ENCODE measurements at regions not wholly inside any gene's neighbourhood (a gene's known extent, or its start where the extent isn't known, plus 50 kb on each side); places are given as distances from the start of the nearest gene placed in this dataset.

DNA sequence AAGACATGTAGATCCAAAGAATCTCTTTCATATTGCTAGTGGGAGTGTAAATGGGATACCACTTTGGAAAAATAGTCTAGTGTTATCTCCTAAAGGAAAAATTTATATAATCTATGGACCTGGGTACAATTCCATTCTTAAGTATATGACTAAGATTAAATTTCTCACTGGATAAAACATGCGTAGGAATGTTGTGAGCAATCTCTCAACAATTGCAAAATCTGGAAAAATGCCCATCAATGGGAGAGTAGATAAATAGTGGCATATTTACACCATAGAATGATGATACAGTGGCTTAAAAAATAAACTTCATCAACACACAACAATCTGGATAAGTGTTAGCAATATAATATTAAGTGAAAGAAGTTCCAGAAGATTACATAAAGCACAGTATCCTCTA is 469.5 kb downstream of the MAN2A1 start:
- no peak for DNase-seq

DNA sequence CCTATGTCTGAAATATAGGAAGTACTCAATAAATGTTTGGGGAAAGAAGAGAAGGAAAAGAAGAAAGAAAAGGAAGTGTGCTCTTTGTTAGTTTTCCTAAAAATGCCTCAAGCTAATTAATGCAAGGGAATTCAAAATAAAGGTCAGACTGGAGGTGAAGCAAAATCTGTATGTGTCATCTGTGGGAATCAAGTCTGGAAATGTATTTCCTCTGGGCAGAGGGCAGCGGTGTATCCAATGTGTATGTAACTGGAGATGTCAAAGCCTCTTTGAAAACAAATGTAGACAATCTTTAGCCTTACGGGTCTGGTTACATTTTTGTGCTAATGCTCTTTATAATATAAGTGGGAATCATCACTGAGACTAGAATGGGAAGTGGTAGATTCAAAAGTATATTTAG is 471.4 kb downstream of the MAN2A1 start:
- DNase-seq: peak in 1 of 2 experiments; percentile 28

DNA sequence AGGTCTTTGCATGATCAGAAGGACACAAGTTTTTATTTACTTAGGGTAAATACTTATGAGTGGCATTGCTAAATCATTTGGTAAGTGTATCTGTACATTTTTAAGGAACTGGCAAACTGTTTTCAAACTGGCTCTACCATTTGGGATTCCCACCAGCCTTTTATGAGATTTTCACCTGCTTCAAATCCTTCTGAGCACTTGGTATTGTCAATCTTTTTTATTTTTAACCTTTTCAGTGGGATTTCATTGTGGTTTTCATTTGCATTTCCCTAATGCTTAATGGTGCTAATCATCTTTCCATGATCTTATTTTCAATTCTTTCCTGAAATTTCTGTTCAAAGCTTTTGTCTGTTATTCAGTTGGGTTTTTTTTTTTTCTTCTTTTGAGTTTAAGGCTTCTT is 475.6 kb downstream of the MAN2A1 start:
- no peak for DNase-seq

DNA sequence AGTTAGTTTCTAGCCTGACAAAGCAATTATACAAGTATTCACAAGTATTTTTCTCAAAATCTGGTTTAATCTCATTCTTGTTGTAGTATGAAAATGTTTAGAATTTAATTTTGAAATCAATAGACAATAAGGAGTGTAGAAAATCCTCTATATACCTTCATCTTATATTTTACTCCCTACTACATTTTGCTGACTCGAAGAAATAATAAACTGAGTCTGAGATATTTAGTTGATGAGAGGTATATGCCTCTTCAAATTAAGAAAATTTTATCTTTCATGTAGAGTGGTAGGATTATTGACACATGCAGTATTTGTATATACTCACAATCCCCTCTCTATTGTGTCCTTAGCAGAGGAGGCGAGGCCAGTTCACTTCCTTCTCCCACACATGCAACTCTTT is 477.7 kb downstream of the MAN2A1 start:
- DNase-seq: no peak

DNA sequence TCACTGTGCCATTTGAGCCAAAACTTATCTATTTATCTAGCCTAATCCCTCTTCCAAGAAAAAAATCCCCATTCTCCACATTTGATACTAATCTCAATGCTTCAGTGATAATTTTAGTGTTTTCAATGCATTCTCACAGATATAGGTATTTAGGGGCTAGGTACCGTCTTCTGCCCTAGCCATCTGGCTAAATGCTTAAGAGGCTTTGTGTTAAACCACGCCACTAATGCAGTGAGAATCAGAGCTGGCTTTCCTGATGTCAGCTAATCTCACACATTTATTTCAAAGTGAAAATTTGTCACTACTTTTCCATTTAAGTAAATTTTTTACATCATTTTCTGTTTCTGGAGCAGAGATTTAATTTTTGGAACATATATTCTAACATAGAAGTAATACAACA is 479.7 kb downstream of the MAN2A1 start:
- DNase-seq: peak; percentile 85 to 91

DNA sequence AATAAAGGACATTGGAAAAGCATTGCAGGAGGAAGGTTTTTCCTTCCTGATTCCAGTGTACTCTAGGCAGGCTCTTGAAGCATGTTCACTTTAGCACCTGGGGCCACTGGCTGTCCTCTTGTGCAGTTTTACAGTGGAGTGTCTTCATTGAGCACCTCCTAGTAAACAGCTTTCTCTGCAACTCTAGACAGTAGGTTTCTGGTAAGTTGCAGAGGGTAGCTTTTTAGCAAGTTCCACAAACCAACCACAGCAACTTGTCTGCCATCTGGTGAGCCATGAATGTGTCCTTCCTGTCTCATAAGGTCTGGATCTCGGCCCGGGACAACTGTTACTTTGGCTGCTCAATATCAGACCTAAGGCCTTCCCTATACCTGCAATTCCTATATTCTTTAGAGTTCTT is 488.0 kb downstream of the MAN2A1 start:
- peak in 1 of 2 experiments; percentile 4 for DNase-seq

DNA sequence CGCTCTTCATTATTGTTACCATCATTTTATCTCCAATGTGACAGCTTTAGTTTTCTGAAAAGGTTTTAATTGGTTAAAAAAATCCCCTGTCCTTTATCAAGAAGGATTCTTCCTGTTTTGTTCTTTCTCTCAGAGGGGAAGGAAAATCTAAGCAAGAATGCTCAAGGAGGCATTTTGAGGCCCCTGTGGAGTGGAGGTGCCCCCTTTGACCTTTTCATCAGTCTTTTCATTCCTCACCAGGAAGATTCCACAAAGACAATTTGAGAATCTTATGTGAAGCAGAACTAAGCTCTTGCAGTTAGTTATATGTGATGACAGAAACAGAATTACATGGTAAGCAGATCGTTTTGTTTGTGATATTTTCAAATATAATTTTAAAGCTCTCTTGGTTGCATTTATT is 489.6 kb downstream of the MAN2A1 start:
- DNase-seq: no peak

DNA sequence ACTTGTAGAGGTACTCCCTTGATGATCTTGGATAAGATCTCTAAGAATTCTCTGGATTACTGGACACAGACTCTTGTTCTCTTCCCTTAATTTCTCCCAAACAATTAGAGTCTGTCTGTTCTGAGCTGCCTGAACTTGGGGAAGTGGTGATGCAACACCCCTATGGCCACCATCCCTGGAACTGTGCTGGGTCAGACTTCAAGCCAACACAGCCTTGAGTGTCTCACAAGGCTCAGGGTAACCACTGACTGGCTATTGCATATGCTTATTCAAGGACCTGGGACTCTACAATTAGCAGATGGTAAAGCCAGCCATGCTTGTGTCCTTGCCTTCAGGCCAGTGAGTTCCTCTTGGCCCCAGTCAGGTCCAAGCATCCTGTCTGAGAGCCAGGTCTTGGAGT is 504.5 kb downstream of the MAN2A1 start:
- DNase-seq: no peak

DNA sequence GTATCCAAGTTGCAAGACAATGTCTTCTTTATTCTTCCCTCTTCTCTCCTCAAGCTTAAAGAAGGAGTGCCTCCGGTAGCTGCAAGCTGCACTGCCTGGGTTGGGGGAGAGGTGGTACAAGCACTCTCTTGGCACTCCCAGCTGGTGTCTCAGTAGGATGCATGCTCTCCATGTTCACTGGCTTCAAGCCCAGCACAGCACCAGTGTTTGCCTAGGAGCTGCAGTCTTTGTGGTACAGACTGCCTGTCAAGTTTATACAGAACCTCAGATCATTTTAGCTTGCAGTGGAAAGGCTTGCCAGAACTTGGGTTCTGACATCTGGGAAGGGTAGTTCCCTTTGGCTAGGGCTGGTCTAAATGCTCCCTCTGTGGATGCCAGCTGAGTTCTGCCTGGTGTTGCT is 505.6 kb downstream of the MAN2A1 start:
- DNase-seq: peak in 1 of 2 experiments; percentile 5

DNA sequence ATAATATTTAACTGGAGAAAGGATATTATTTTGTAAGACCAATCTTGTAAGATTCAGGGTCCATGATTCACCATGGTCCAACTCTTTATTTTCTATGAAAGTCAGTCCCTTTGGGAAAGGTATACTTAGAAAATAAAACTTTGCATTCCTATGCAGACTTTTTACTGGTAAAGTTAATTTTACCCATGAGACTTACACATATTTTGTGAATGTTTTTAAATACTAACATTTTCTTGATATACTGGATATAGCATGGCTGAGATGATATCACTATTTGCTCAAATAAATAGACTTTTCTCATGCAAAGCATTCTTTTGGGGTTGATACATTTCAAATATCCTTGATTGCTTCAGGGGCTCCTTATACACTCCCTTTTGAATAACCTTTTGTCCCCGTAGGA is 512.1 kb downstream of the MAN2A1 start:
- no peak for DNase-seq

DNA sequence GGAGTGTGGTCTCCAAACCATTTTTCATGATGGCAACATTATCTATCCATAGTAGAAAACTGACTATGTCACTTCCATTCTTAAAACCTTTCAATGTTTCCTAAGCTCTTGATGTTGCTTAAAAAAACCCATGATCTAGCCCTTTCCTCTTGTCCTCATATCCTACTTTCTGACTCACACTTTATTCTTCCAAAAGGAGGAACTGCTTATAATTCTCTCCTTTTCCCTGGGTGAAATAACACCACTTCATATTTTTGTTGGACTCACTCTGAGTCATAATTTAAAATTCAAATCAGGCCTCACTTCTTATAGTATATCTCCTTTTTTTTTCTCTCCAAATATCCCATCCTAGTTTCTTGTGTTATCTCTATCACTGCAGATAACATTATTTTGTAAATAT is 513.9 kb downstream of the MAN2A1 start:
- DNase-seq: no peak

DNA sequence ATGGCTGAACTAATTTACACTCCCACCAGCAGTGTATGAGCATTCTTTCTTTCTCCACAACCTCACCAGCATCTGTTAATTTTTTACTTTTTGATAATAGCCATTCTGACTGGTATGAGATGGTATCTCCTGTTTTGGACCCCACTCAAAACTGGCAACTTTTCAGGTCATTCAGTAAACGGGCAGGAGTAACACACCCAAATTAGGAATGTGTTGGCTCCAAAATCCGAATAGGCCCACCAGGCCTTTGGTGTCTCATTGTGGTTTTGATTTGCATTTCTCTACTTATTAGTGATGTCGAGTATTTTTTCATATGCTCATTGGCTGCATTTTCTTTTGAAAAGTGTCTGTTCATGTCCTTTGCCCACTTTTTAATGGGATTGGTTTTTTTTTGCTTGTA is 517.1 kb downstream of the TMEM232 start:
- no peak for DNase-seq

DNA sequence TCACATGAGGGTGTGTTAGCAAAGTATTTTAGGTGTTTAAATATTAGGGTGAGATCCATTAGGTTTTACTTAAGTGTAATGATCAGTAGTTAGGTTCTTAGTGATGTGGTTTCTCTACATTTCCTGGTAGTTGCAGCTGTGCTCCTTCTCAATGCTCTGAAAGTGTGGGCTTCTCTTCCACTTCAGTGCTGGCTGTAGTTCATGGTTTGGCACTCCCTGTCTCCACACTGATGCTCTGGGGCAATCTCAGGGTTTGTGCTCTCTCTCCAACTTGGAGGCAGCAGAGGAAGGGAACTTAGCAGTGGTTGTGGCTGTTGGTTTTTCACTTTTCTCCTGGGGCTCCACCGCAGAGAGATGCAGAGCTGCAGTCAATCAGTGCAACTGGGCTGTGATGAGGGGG is 507.5 kb downstream of the TMEM232 start:
- DNase-seq: no peak

DNA sequence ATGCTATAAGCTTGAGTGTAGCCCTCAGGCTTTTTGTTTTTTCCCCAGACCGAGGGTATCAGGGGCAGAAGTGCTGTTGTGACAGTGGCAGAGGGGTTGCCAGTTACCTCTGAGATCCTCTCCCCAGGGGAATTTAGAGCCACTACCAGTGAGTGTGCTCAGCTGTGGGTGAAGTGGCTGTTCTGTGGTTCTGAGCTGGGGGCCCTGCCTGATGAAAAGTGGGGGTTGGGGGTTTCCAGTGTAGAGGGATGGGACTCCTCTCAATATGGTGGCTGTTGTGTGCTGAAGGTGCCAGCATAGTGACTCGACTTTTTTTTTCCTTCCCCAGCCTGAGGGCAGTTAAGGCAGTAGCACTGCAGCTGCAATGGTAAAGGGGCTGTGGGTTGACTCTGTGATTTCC is 506.7 kb downstream of the TMEM232 start:
- no peak for DNase-seq

DNA sequence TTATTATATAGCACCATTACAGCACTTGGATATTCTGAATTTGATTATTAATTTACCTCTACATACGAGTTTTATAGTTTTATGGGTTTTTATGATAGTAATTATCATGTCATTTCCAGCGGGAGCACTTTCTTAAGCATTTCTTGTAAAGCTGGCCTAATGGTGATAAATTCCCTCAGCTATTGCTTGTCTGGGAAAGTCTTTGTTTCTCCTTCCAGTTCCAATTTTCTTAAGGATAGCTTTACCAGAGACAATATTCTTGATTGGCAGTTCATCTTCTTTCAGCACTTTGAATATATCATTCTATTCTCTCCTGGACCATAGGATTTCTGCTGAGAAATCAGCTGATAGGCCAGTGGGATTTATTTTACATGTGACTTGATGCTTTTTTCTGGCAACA is 505.4 kb downstream of the TMEM232 start:
- DNase-seq: no peak

DNA sequence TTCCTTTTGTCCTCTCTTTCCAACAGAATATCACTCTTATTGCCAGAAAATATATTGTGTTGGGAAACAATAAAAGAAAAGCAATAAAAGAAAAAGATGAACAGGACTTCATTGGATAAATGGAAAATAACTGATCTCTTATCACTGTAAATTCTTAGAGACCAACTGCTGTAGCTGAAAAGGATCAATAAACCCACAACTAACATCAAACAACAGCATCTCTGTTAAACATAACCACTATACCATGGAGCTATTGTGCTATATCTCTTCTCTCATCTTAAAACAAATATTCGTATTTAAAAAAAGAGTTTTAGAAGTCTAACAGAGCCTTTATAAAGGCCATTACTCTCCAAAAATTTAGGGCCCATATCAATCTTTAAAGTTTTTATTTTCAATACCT is 502.4 kb downstream of the TMEM232 start:
- DNase-seq: no peak

DNA sequence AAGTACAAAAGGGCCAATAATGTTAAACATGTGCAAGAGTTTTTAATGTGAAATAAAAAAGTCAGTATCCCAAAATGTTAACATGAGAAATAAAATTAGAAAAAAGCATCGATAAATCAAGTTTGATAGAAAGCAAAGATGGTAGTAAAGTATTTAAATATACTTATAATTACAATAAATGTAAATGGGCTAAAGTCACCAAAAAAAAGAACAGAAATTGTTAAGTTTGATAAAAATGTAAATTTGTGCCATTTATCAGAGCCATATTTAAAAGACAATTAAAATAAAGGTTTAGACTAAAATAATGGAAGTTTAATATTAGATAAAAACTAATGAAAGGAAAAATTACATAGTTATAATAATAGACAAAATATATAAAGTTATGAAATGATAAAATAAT is 500.5 kb downstream of the TMEM232 start:
- no peak for DNase-seq

DNA sequence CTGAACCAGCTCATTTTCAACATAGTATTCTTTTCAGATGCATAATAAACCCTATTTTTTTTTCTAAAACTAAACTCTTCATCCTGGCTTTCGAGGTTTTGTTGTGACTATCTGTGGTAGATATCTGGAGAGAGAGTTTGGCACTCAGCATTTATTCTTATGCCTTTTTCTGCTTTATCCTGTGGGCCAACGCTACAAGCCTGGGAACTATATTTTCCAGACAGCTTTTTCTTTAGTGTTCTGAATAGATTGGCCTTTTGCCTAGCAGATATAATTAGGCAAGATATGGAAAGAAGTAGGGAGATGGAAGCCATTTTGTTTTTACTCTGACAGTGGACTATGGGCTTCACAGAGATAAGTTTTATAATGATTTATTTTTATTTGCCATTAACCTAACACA is 486.7 kb downstream of the TMEM232 start:
- DNase-seq: no peak

DNA sequence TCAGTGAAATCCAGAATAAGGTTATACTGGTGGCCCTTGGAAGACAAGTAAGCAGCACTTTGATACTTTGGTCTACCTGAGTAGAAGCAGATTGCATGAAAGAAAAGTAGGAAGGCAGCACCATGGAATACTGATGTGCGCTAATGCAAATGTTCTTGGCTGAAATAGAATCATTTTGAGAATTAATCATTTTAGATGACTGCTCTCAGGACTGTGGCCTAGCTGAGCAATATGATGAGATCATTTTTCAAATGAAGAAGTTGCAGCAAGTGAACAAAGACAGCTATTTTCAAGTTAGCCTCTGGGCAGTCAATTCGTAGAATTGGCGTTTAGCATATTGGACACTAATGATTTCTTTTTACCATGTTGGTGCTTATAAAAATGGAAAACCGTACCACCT is 483.5 kb downstream of the TMEM232 start:
- no peak for DNase-seq

DNA sequence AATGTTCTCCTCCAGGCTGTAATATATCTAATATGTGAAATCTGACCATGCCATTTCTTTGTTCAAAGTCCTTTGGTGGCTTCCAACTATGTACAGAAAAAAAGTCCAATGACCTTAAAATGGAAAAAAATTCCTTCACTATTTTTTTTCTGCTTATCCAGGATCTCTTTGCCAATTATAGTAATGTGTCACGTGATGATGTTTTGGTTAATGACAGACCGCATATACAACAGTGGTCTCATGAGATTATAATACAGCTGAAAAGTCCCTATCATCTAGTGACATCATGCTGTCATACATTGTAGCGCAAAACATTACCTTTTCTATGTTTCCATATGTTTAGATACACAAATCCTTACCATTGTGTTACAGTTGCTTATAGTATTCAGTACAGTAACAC is 477.6 kb downstream of the TMEM232 start:
- DNase-seq: no peak

DNA sequence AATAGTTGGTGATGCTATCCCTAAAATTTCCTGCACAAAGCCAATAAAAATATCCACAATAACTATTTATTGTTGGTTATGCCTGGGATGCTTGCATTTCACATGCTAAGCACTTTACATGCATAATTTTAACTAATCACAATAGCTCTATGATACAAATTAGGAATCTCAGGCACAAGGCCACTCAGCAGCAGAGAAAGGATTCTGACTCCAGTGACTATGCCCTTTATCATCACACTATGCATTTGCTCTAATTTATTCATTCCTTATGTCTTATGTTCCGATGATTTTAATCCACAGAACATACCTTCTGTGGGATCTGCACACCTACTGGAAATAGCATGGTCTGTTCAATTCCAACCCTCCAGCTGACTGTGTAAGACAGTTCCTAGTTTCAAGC is 476.1 kb downstream of the TMEM232 start:
- DNase-seq: no peak

DNA sequence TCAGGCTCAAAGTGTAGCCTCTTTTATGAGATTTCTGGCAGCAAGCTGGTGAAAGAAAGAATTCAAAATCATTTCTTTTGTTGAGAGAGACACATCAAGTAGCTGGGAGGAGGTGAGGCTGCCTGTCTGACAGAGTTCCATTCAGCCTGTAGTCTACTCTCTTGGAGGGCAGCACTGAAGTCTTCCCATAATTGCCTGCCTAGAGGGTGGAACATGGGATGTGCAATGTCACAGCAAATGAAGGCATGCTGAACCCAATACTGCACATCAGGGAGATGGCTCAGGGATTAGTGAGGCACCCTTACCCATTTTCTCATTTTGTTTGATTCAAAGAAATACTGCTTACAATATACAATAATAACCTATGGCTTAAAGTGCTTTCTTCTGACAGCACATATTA is 475.7 kb downstream of the TMEM232 start:
- DNase-seq: no peak

DNA sequence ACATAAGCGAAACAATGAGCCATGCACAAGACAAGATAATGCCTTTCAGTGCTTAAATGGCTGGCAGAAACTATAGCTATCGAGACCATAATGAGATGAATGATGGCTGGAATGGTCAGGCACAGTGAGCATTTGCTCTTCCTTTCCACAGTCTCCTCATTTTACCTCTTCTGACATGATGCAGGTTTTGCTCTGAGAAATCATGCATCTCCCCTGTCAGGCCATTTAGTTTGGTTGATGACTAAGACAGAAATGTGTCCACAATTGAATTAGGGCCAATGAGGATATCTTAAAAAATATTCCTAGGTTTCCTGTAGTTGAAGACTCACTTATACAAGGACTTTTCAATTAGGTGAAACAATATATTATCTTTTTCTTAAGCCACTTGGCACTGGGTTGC is 475.1 kb downstream of the TMEM232 start:
- DNase-seq: no peak

DNA sequence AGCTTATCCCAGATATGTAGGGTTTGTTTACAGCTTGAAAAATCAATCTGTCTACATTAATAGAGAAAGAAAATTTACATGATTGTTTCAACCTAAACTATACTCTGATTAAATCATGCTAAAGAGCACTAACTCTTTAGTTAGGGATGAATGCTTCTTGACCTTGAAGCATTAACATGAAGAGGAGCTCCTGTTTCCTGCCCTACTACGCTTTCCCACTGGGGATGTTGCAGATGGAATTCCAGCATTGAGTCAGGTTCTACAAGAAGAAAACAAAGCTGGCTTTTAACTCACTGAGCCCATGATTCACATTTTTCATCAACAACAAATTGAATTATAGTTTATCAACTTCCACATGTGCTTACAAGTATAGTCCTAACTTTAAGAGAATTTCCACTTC is 471.3 kb downstream of the TMEM232 start:
- no peak for DNase-seq

DNA sequence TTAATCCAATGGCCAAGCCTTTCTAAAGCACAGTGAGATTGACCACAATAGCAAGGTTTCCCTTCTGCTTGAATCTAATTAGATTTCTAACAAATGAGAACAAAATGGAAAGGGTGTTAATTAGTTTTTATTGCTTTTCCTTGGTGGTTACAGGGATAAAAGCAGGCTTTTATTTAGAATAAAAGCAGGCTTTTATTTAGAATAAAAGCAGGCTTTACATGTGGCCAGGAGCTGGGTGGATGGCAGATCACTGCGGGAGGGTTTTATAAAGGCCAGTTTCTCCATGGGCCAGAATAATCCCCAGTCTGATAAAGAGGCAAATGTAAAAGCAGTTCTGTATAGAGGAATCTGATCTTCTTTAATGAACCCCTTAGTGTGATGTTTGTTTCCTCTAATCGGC is 470.2 kb downstream of the TMEM232 start:
- no peak for DNase-seq

DNA sequence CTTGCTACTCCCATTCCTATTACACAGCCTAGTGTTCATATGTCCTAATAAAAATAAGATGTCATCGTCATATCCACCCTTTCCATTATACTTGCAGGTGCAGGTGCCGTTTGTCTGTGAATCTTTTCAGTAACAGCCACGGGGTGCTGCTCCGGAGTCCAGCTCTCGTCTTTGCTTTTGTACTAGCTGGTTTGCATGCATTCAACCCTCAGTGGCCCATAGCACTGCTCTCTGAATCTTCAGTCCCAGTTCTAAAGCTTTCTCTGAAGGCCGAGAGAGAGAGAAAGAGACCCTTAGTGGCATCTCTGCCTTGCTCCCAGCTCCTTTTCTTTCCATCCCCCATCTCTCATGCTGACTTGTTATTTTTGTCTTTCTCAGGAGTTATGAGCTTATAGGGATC is 468.5 kb downstream of the TMEM232 start:
- DNase-seq: peak in 1 of 2 experiments; percentile 48

All from NCI-H524 (cell line).